H9 (cell line): ENCODE measurements at regions not wholly inside any gene's neighbourhood (a gene's known extent, or its start where the extent isn't known, plus 50 kb on each side); places are given as distances from the start of the nearest gene placed in this dataset.

Experiments
- DNase-seq: peaks from one replicate; pipeline ENCODE4 v3.0.0-alpha.2; 2017
- H2AFZ ChIP-seq: one replicate; pipeline ENCODE4 v1.6.1; 2013; ENCODE audit warnings: mild to moderate bottlenecking, low read length, control low read depth, moderate library complexity
- H2AK5ac ChIP-seq: 2 replicates; pipeline ENCODE4 v1.6.1; 2013; ENCODE audit warnings: low read length, control low read depth, mixed read lengths; ENCODE audit not compliant: insufficient read length
- H2BK120ac ChIP-seq: one replicate; pipeline ENCODE4 v1.6.1; 2013; ENCODE audit warnings: low read depth, mild to moderate bottlenecking, low read length, control low read depth, inconsistent platforms; ENCODE audit not compliant: poor library complexity, severe bottlenecking
- H2BK12ac ChIP-seq: 2 replicates; pipeline ENCODE4 v1.6.1; 2013; ENCODE audit warnings: low read length, control low read depth, mixed read lengths, low read depth; ENCODE audit not compliant: insufficient read length
- H2BK15ac ChIP-seq: 2 replicates; pipeline ENCODE4 v1.6.1; 2013; ENCODE audit warnings: low read depth, low read length, control low read depth
- H2BK20ac ChIP-seq: one replicate; pipeline ENCODE4 v1.6.1; 2013; ENCODE audit warnings: low read depth, mild to moderate bottlenecking, low read length, control low read depth, inconsistent platforms; ENCODE audit not compliant: poor library complexity, severe bottlenecking
- H2BK5ac ChIP-seq: 2 replicates; pipeline ENCODE4 v1.6.1; 2013; ENCODE audit warnings: low read length, control low read depth, mixed read lengths; ENCODE audit not compliant: insufficient read length
- H3K14ac ChIP-seq: 2 replicates; pipeline ENCODE4 v1.6.1; 2013; ENCODE audit warnings: low read length, control low read depth; ENCODE audit not compliant: insufficient read depth
- H3K18ac ChIP-seq: 2 replicates; pipeline ENCODE4 v1.6.1; 2013; ENCODE audit warnings: low read depth, mild to moderate bottlenecking, mixed read lengths, low read length, control low read depth; ENCODE audit not compliant: insufficient read length
- H3K23ac ChIP-seq: 2 replicates; pipeline ENCODE4 v1.6.1; 2013; ENCODE audit warnings: low read length, control low read depth, mixed read lengths, low read depth; ENCODE audit not compliant: insufficient read length
- H3K23me2 ChIP-seq: 2 replicates; pipeline ENCODE4 v1.6.1; 2013; ENCODE audit warnings: low read depth, mild to moderate bottlenecking, mixed read lengths, low read length, control low read depth; ENCODE audit not compliant: insufficient read length, poor library complexity, severe bottlenecking
- H3K27ac ChIP-seq: 2 replicates; pipeline ENCODE4 v1.5.1; 2013; ENCODE audit warnings: low read length, control low read depth, mixed read lengths, low read depth; ENCODE audit not compliant: insufficient read length
- H3K27me3 ChIP-seq: 2 replicates; pipeline ENCODE4 v1.6.1; 2013; ENCODE audit warnings: low read length, control low read depth, inconsistent platforms; ENCODE audit not compliant: insufficient read depth
- H3K4ac ChIP-seq: 2 replicates; pipeline ENCODE4 v1.6.1; 2013; ENCODE audit warnings: low read depth, mild to moderate bottlenecking, control low read depth, inconsistent platforms, low read length, moderate library complexity
- H3K4me1 ChIP-seq: 2 replicates; pipeline ENCODE4 v1.6.1; 2013; ENCODE audit warnings: low read length, control low read depth, inconsistent platforms; ENCODE audit not compliant: insufficient read depth
- H3K4me2 ChIP-seq: 2 replicates; pipeline ENCODE4 v1.6.1; 2013; ENCODE audit warnings: low read length, control low read depth, mixed read lengths; ENCODE audit not compliant: insufficient read length, insufficient read depth
- H3K56ac ChIP-seq: 2 replicates; pipeline ENCODE4 v1.6.1; 2013; ENCODE audit warnings: low read depth, mild to moderate bottlenecking, mixed read lengths, low read length, control low read depth; ENCODE audit not compliant: insufficient read length
- H3K79me1 ChIP-seq: 2 replicates; pipeline ENCODE4 v1.6.1; 2013; ENCODE audit warnings: low read depth, mild to moderate bottlenecking, moderate library complexity, low read length, control low read depth, inconsistent platforms; ENCODE audit not compliant: insufficient read depth, poor library complexity, severe bottlenecking
- H3K79me2 ChIP-seq: 2 replicates; pipeline ENCODE4 v1.6.1; 2013; ENCODE audit warnings: low read length, control low read depth, inconsistent platforms; ENCODE audit not compliant: insufficient read depth
- H3K9ac ChIP-seq: 2 replicates; pipeline ENCODE4 v1.6.1; 2013; ENCODE audit warnings: low read length, control low read depth, mixed read lengths; ENCODE audit not compliant: insufficient read length; ENCODE audit errors: extremely low read depth
- H3K9me3 ChIP-seq: one replicate; pipeline ENCODE4 v1.6.1; 2013; ENCODE audit warnings: low read depth, low read length, inconsistent platforms; ENCODE audit not compliant: control insufficient read depth
- H3T11ph ChIP-seq: one replicate; pipeline ENCODE4 v1.6.1; 2013; ENCODE audit warnings: mild to moderate bottlenecking, low read length, control low read depth, inconsistent platforms
- H4K20me1 ChIP-seq: one replicate; pipeline ENCODE4 v1.6.1; 2013; ENCODE audit not compliant: control insufficient read depth, insufficient read length, insufficient read depth
- H4K5ac ChIP-seq: 2 replicates; pipeline ENCODE4 v1.6.1; 2013; ENCODE audit warnings: low read depth, mild to moderate bottlenecking, mixed read lengths, low read length, control low read depth; ENCODE audit not compliant: insufficient read length
- H4K8ac ChIP-seq: replicated peaks from 2 replicates; pipeline ENCODE4 v1.6.1; 2013; ENCODE audit warnings: low read length, control low read depth, mixed read lengths, low read depth; ENCODE audit not compliant: insufficient read length
- H4K91ac ChIP-seq: 2 replicates; pipeline ENCODE4 v1.6.1; 2013; ENCODE audit warnings: low read depth, mild to moderate bottlenecking, moderate library complexity, mixed read lengths, low read length, control low read depth; ENCODE audit not compliant: insufficient read length
- H3K27ac Mint-ChIP-seq, 3 experiments: 2 replicates in 2 of 3; 3 replicates in 1 of 3; pipeline ENCODE4 v1.8.0; 2020 to 2021; ENCODE audit warnings: mixed read lengths in 3 of 3, mild to moderate bottlenecking in 1 of 3, moderate library complexity in 1 of 3
- H3K27me3 Mint-ChIP-seq: 2 replicates; pipeline ENCODE4 v1.8.0; 2021; ENCODE audit warnings: low read depth, mild to moderate bottlenecking, moderate library complexity, mixed read lengths
- H3K36me3 Mint-ChIP-seq, 3 experiments: 2 replicates in 2 of 3; 3 replicates in 1 of 3; pipeline ENCODE4 v1.8.0; 2020 to 2021; ENCODE audit warnings: low read depth in 3 of 3, mixed read lengths in 3 of 3; ENCODE audit not compliant: insufficient read depth in 1 of 3
- H3K4me1 Mint-ChIP-seq, 2 experiments: 2 replicates each; pipeline ENCODE4 v1.8.0; 2020; ENCODE audit warnings: mixed read lengths in 2 of 2
- H3K4me3 Mint-ChIP-seq, 2 experiments: 2 replicates in 1 of 2; 3 replicates in 1 of 2; pipeline ENCODE4 v1.8.0; 2020 to 2021; ENCODE audit warnings: mild to moderate bottlenecking in 2 of 2, mixed read lengths in 2 of 2, moderate library complexity in 1 of 2
- H3K9me3 Mint-ChIP-seq, 2 experiments: 2 replicates in 1 of 2; 3 replicates in 1 of 2; pipeline ENCODE4 v1.8.0; 2020; ENCODE audit warnings: mild to moderate bottlenecking in 2 of 2, mixed read lengths in 2 of 2, moderate library complexity in 1 of 2
- CTCF ChIP-seq: fragments of 200-600 bp; sonication (generic); conservative IDR thresholded peaks from 3 replicates; pipeline ENCODE4 v1.8.0; 2021; ENCODE audit warnings: antibody characterized with exemption, mild to moderate bottlenecking
- WGBS: extraction: QIAGEN DNeasy Blood & Tissue Kit; methylation state at CpG from one replicate; pipeline ENCODE4 v1.1.7; 2013; ENCODE audit warnings: missing lambda C conversion rate, low lambda C conversion rate, mixed read lengths; ENCODE audit not compliant: insufficient read length; ENCODE audit errors: extremely low coverage; 5-methylcytosine and 5-hydroxymethylcytosine counted together

- no peak overlapping the region for H3K9ac ChIP-seq
- H3K27me3 ChIP-seq, result no peaks in the 10 kb centered on the region; the same call in 1 of the 2 replicates
- Mint-ChIP-seq H3K36me3 (no peaks in the 10 kb centered on the region; a peak in 1 of 7 replicates), H3K4me3 (no peak overlapping the region), H3K9me3 (peaks cover 0 to 3% of the 10 kb centered on the region in 2 experiments; a peak in 1 of 5 replicates), H3K4me1 (0 out of 4 replicates have a peak, but pooled peaks cover 0 to 2% of the 10 kb centered on the region in 2 experiments), H3K27me3 (no peaks in the 10 kb centered on the region), H3K27ac (no peak overlapping the region)
- no peak overlapping the region for H2BK15ac ChIP-seq
- no CpG with 5 or more reads among the region's 5 CpGs for WGBS
- no peak overlapping the region for H4K8ac ChIP-seq
- no peak overlapping the region for H3K14ac ChIP-seq
- H3T11ph ChIP-seq, result no peak overlapping the region
- no peak overlapping the region for H2AK5ac ChIP-seq
- no peak for DNase-seq
- no peaks in the 10 kb centered on the region for H3K23me2 ChIP-seq
- no peak overlapping the region for H2BK20ac ChIP-seq
- no peak for TF ChIP-seq CTCF
- H3K27ac ChIP-seq, result no peak overlapping the region
- H3K4me2 ChIP-seq, result no peak overlapping the region
- no peak overlapping the region for H2BK5ac ChIP-seq
- no peak overlapping the region for H3K18ac ChIP-seq
- no peak overlapping the region for H4K91ac ChIP-seq
- H2AFZ ChIP-seq, result no peak overlapping the region
- 0 out of 2 replicates have a peak, but pooled peaks cover 4% of the 10 kb centered on the region for H3K4me1 ChIP-seq
- no peaks in the 10 kb centered on the region for H3K79me1 ChIP-seq
- no peaks in the 10 kb centered on the region for H3K9me3 ChIP-seq
- no peak overlapping the region for H3K23ac ChIP-seq
- H3K79me2 ChIP-seq, result no peaks in the 10 kb centered on the region
- no peak overlapping the region for H4K5ac ChIP-seq
- no peak overlapping the region for H3K56ac ChIP-seq
- no peaks in the 10 kb centered on the region for H4K20me1 ChIP-seq
- H2BK12ac ChIP-seq, result no peak overlapping the region
- no peak overlapping the region for H3K4ac ChIP-seq
- H2BK120ac ChIP-seq, result no peak overlapping the region
Measured at GRCh38 chr21:16592381-16592780, 862.6 kb downstream of the USP25 start.
